Prostate gland (tissue), 2 donors: ENCODE measurements at regions not wholly inside any gene's neighbourhood (a gene's known extent, or its start where the extent isn't known, plus 50 kb on each side); places are given as distances from the start of the nearest gene placed in this dataset.

Experiments used
- CTCF ChIP-seq, 4 experiments: fragments of 200-600 bp in 2 of 4; fragments of 450-650 bp in 2 of 4; sonication (generic) in 2 of 4; IDR thresholded peaks; 1 replicate in 3 of 4; 2 replicates in 1 of 4; pipeline ENCODE4 v1.5.1; 2016 to 2019; ENCODE audit warnings: antibody characterized with exemption in 4 of 4, mild to moderate bottlenecking in 2 of 4, moderate library complexity in 2 of 4
- POLR2AphosphoS5 ChIP-seq: sonication (generic); formaldehyde crosslinking; IDR thresholded peaks from one replicate; pipeline ENCODE4 v1.6.1; 2017; ENCODE audit warnings: antibody characterized with exemption

GRCh38 chr5:145010834-145011233 lies 824.3 kb downstream of the PRELID2 start:
- TF ChIP-seq CTCF (IDR thresholded peaks at IDR 0.05) (no peak), POLR2AphosphoS5 (no peak)
